ENCODE measurements at regions not wholly inside any gene's neighbourhood (a gene's known extent, or its start where the extent isn't known, plus 50 kb on each side); places are given as distances from the start of the nearest gene placed in this dataset.

GRCh38 chr13:21889651-21890050 is 218.8 kb downstream of the FGF9 start:
- no peak for TF ChIP-seq POLR2A (IDR thresholded peaks at IDR 0.05; ENCODE audit: extremely low read depth, insufficient read length)
- no peak for TF ChIP-seq CTCF (IDR thresholded peaks at IDR 0.05; ENCODE audit: low read depth, low read length)
- no peak for TF ChIP-seq MAX (IDR thresholded peaks at IDR 0.05; ENCODE audit: low read depth, low read length)
- TF ChIP-seq MYC (IDR thresholded peaks at IDR 0.05; ENCODE audit: low read depth, low read length), result no peak
